Smooth muscle cell (in vitro differentiated cells): ENCODE measurements at regions not wholly inside any gene's neighbourhood (a gene's known extent, or its start where the extent isn't known, plus 50 kb on each side); places are given as distances from the start of the nearest gene placed in this dataset.
A peak's percentile ranks its signal among the peaks of the same experiment; 100 is the strongest.

Experiments
- DNase-seq: peaks from one replicate; lab custom pipeline; 2025; ENCODE audit not compliant: unreplicated experiment; lab: John Stamatoyannopoulos, UW
- H2AFZ ChIP-seq: fragments of 200-600 bp; sonication (generic); 2 replicates; pipeline ENCODE4 v1.6.0; 2016; ENCODE audit warnings: antibody characterized with exemption, low read depth, mild to moderate bottlenecking
- H3F3A ChIP-seq: fragments of 200-600 bp; sonication (generic); 2 replicates; pipeline ENCODE4 v1.6.0; 2017; ENCODE audit warnings: antibody characterized with exemption, low read depth
- H3K27ac ChIP-seq: fragments of 200-600 bp; sonication (generic); 2 replicates; pipeline ENCODE4 v1.5.1; 2016; ENCODE audit warnings: low read depth, mild to moderate bottlenecking
- H3K27me3 ChIP-seq: fragments of 200-600 bp; sonication (generic); 2 replicates; pipeline ENCODE4 v1.6.1; 2016; ENCODE audit warnings: low read depth, mild to moderate bottlenecking
- H3K36me3 ChIP-seq: fragments of 200-600 bp; sonication (generic); 2 replicates; pipeline ENCODE4 v1.5.1; 2016; ENCODE audit warnings: low read depth
- H3K4me1 ChIP-seq: fragments of 200-600 bp; sonication (generic); 2 replicates; pipeline ENCODE4 v1.5.1; 2016; ENCODE audit warnings: low read depth
- H3K4me2 ChIP-seq: fragments of 200-600 bp; sonication (generic); 2 replicates; pipeline ENCODE4 v1.6.0; 2016; ENCODE audit warnings: mild to moderate bottlenecking
- H3K4me3 ChIP-seq: fragments of 200-600 bp; sonication (generic); 2 replicates; pipeline ENCODE4 v1.5.1; 2016; ENCODE audit warnings: mild to moderate bottlenecking
- H3K79me2 ChIP-seq: fragments of 200-600 bp; sonication (generic); 2 replicates; pipeline ENCODE4 v1.6.0; 2016; ENCODE audit warnings: low read depth, mild to moderate bottlenecking
- H3K9ac ChIP-seq: fragments of 200-600 bp; sonication (generic); 2 replicates; pipeline ENCODE4 v1.6.0; 2016; ENCODE audit warnings: low read depth
- H3K9me3 ChIP-seq: fragments of 200-600 bp; sonication (generic); replicated peaks from 2 replicates; pipeline ENCODE4 v1.5.1; 2016; ENCODE audit warnings: low read depth
- H4K20me1 ChIP-seq: fragments of 200-600 bp; sonication (generic); 2 replicates; pipeline ENCODE4 v1.6.0; 2016; ENCODE audit warnings: low read depth
- CTCF ChIP-seq: fragments of 200-600 bp; sonication (generic); IDR thresholded peaks from 2 replicates; pipeline ENCODE4 v1.5.1; 2017; ENCODE audit warnings: borderline replicate concordance, mild to moderate bottlenecking, antibody characterized with exemption; ENCODE audit not compliant: insufficient read depth, poor library complexity, severe bottlenecking
- WGBS: methylation state at CpG from one replicate; pipeline ENCODE4 v1.1.7; 2016; ENCODE audit warnings: low lambda C conversion rate; 5-methylcytosine and 5-hydroxymethylcytosine counted together

GRCh38 chr7:34421526-34421925 is 236.5 kb upstream of the NPSR1 start:
- no peak for DNase-seq
- H3K4me2 ChIP-seq = no peak overlapping the region
- 76% methylated on average over 1 of the region's 1 CpG for WGBS
- H3K4me3 ChIP-seq = no peak overlapping the region
- no peaks in the 10 kb centered on the region for H3K4me1 ChIP-seq
- no peaks in the 10 kb centered on the region for H3K36me3 ChIP-seq
- H3K27ac ChIP-seq = no peak overlapping the region
- no peaks in the 10 kb centered on the region for H3K9me3 ChIP-seq
- no peaks in the 10 kb centered on the region for H3K79me2 ChIP-seq
- TF ChIP-seq CTCF = no peak
- H3F3A ChIP-seq = no peaks in the 10 kb centered on the region
- no peaks in the 10 kb centered on the region for H3K27me3 ChIP-seq
- H2AFZ ChIP-seq = no peak overlapping the region
- H4K20me1 ChIP-seq = no peaks in the 10 kb centered on the region
- H3K9ac ChIP-seq = no peak overlapping the region

- TF ChIP-seq CTCF = no peak
- no peak overlapping the region for H3K4me3 ChIP-seq
- no peaks in the 10 kb centered on the region for H4K20me1 ChIP-seq
- no peaks in the 10 kb centered on the region for H3K79me2 ChIP-seq
- H3F3A ChIP-seq = no peaks in the 10 kb centered on the region
- H3K4me1 ChIP-seq = no peaks in the 10 kb centered on the region
- DNase-seq = no peak
- WGBS = 78% methylated on average over 2 of the region's 2 CpGs
- H3K27me3 ChIP-seq = no peaks in the 10 kb centered on the region
- no peaks in the 10 kb centered on the region for H3K9me3 ChIP-seq
- no peak overlapping the region for H3K9ac ChIP-seq
- no peak overlapping the region for H3K4me2 ChIP-seq
- no peaks in the 10 kb centered on the region for H3K36me3 ChIP-seq
- H2AFZ ChIP-seq = no peak overlapping the region
- H3K27ac ChIP-seq = no peak overlapping the region
Observed at GRCh38 chr7:34425194-34425593, 232.8 kb upstream of the NPSR1 start.

GRCh38 chr7:34425631-34426384 is 232.2 kb upstream of the NPSR1 start:
- Histone ChIP-seq H3K4me2 (no peak overlapping the region), H3K4me1 (no peaks in the 10 kb centered on the region), H3K4me3 (no peak overlapping the region), H3K27ac (no peak overlapping the region), H3F3A (no peaks in the 10 kb centered on the region), H3K36me3 (no peaks in the 10 kb centered on the region), H3K9ac (no peak overlapping the region), H3K79me2 (no peaks in the 10 kb centered on the region), H3K9me3 (no peaks in the 10 kb centered on the region), H4K20me1 (no peaks in the 10 kb centered on the region), H3K27me3 (peaks cover 3% of the 10 kb centered on the region), H2AFZ (no peak overlapping the region)
- no peak for TF ChIP-seq CTCF
- 92% methylated on average over 2 of the region's 2 CpGs for WGBS
- no peak for DNase-seq

- DNase-seq = no peak
- Histone ChIP-seq H3K36me3 (no peaks in the 10 kb centered on the region), H3F3A (no peaks in the 10 kb centered on the region), H3K9ac (no peak overlapping the region), H2AFZ (no peak overlapping the region), H3K27me3 (peaks cover 3% of the 10 kb centered on the region), H3K4me2 (no peak overlapping the region), H3K27ac (no peak overlapping the region), H3K4me3 (no peak overlapping the region), H3K4me1 (no peaks in the 10 kb centered on the region), H3K9me3 (no peaks in the 10 kb centered on the region), H4K20me1 (no peaks in the 10 kb centered on the region), H3K79me2 (no peaks in the 10 kb centered on the region)
- TF ChIP-seq CTCF = peak; percentile 51
- 76% methylated on average over 4 of the region's 4 CpGs for WGBS
Observed at GRCh38 chr7:34430456-34430855, 227.6 kb upstream of the NPSR1 start.
